HepG2 (cell line): ENCODE measurements at regions not wholly inside any gene's neighbourhood (a gene's known extent, or its start where the extent isn't known, plus 50 kb on each side); places are given as distances from the start of the nearest gene placed in this dataset.

Source experiments
- ATAC-seq: fragments of 200-7000 bp; cut with Tn5 transposase; 3 replicates; pipeline ENCODE4 v1.9.1; 2020; ENCODE audit warnings: mild to moderate bottlenecking, moderate library complexity
- BruUV-seq: library from RNA; stranded (reverse); fragments of 400-500 nt; replicated peaks from 2 replicates; lab custom pipeline; 2021; lab: Mats Ljungman, UMichigan
- CTCF ChIA-PET: fragments of 300-600 bp; formaldehyde crosslinking; extraction: SDS; loops from one replicate; lab custom pipeline; 2021; ENCODE audit warnings: low total read pairs, inconsistent platforms, low intra/inter-chr PET ratio; lab: Yijun Ruan, JAX
- POLR2A ChIA-PET: fragments of 350-600 bp; sonication (Branson Sonifier 250); formaldehyde crosslinking; loops from one replicate; lab custom pipeline; 2020; ENCODE audit warnings: antibody characterized with exemption, inconsistent platforms; lab: Yijun Ruan, JAX
- DNase-seq: peaks from one replicate; pipeline ENCODE4 v3.0.0-alpha.2; 2015; ENCODE audit warnings: low spot score
- FAIRE-seq: peaks from 3 replicates; lab custom pipeline; 2011; peaks lifted over from hg19 to GRCh38; lab: Jason Lieb, UNC
- H2AFZ ChIP-seq: one replicate; pipeline ENCODE4 v1.6.1; 2011; ENCODE audit warnings: low read length, inconsistent platforms
- H3K27ac ChIP-seq: fragments of 300-600 bp; 3 replicates; pipeline ENCODE4 v1.8.0; 2011; ENCODE audit warnings: mixed run types, mild to moderate bottlenecking, mixed read lengths, low read length, inconsistent platforms; ENCODE audit not compliant: insufficient read depth; ENCODE audit errors: extremely low read length
- H3K27me3 ChIP-seq, 2 experiments: fragments of 200-600 bp in 1 of 2; 2 replicates in 1 of 2; 3 replicates in 1 of 2; pipeline versions ENCODE4 v1.6.0 to v1.8.0; 2011; ENCODE audit warnings: low read length in 2 of 2, mild to moderate bottlenecking in 2 of 2, moderate library complexity in 2 of 2, inconsistent platforms in 1 of 2; ENCODE audit not compliant: insufficient read depth in 2 of 2, control insufficient read depth in 1 of 2
- H3K36me3 ChIP-seq, 2 experiments: fragments of 200-600 bp in 1 of 2; replicated peaks in 1 of 2; 2 replicates in 1 of 2; 3 replicates in 1 of 2; pipeline versions ENCODE4 v1.5.1 to v1.8.0; 2011; ENCODE audit warnings: low read length in 2 of 2, inconsistent platforms in 1 of 2; ENCODE audit not compliant: insufficient read depth in 2 of 2, control insufficient read depth in 1 of 2
- H3K4me1 ChIP-seq: 2 replicates; pipeline ENCODE4 v1.5.1; 2012; ENCODE audit warnings: low read length, inconsistent platforms; ENCODE audit not compliant: insufficient read depth
- H3K4me2 ChIP-seq: 2 replicates; pipeline ENCODE4 v1.6.0; 2011; ENCODE audit warnings: low read depth, low read length, inconsistent platforms
- H3K4me3 ChIP-seq, 3 experiments: fragments of 200-600 bp in 1 of 3; sonication (generic), shearing (Covaris generic) in 1 of 3; replicated peaks in 1 of 3; 2 replicates each; pipeline ENCODE4 v1.5.1; 2011 to 2016; ENCODE audit warnings: low read length in 3 of 3, inconsistent platforms in 2 of 3, low read depth in 2 of 3, mild to moderate bottlenecking in 2 of 3, control low read depth in 1 of 3, mixed read lengths in 1 of 3; ENCODE audit not compliant: insufficient read depth in 1 of 3
- H3K79me2 ChIP-seq: one replicate; pipeline ENCODE4 v1.6.1; 2011; ENCODE audit warnings: low read length, inconsistent platforms; ENCODE audit not compliant: insufficient read depth
- H3K9ac ChIP-seq: 2 replicates; pipeline ENCODE4 v1.6.0; 2011; ENCODE audit warnings: mild to moderate bottlenecking, low read depth, low read length, inconsistent platforms; ENCODE audit not compliant: insufficient read depth
- H3K9me3 ChIP-seq: 2 replicates; pipeline ENCODE4 v1.5.1; 2012; ENCODE audit warnings: mild to moderate bottlenecking, low read length
- H4K20me1 ChIP-seq: 2 replicates; pipeline ENCODE4 v1.6.0; 2011; ENCODE audit warnings: inconsistent platforms, mild to moderate bottlenecking, low read length, moderate library complexity; ENCODE audit not compliant: insufficient read depth
- AFF4 ChIP-seq: sonication (generic); formaldehyde crosslinking; IDR thresholded peaks from 2 replicates; pipeline ENCODE4 v1.4.0; 2020; ENCODE audit warnings: missing genetic modification reagents
- CSRNP1 ChIP-seq: sonication (generic); formaldehyde crosslinking; IDR thresholded peaks from 2 replicates; pipeline ENCODE4 v1.8.1; 2023; ENCODE audit warnings: mild to moderate bottlenecking, missing genetic modification reagents
- DMAP1 ChIP-seq: IDR thresholded peaks from 2 replicates; pipeline ENCODE4 v1.6.1; 2016
- ETS1 ChIP-seq: sonication (generic); formaldehyde crosslinking; IDR thresholded peaks from 2 replicates; pipeline ENCODE4 v1.4.0; 2020; ENCODE audit warnings: missing genetic modification reagents
- HIC2 ChIP-seq: sonication (generic); formaldehyde crosslinking; IDR thresholded peaks from 2 replicates; pipeline ENCODE4 v1.9.0; 2022; ENCODE audit warnings: low read depth, missing genetic modification reagents
- KLF9 ChIP-seq: IDR thresholded peaks from 2 replicates; pipeline ENCODE4 v1.6.1; 2016; ENCODE audit warnings: low read depth
- RFXAP ChIP-seq: sonication (generic); formaldehyde crosslinking; IDR thresholded peaks from 2 replicates; pipeline ENCODE4 v1.4.0; 2020; ENCODE audit warnings: missing genetic modification reagents, borderline replicate concordance
- SPEN ChIP-seq: sonication (generic); formaldehyde crosslinking; IDR thresholded peaks from 2 replicates; pipeline ENCODE4 v1.5.1; 2020; ENCODE audit warnings: low read depth, mild to moderate bottlenecking, missing genetic modification reagents
- SRSF4 ChIP-seq: fragments of 200-400 bp; formaldehyde crosslinking; IDR thresholded peaks from one replicate; pipeline ENCODE4 v1.6.1; 2018; ENCODE audit warnings: mild to moderate bottlenecking, low read depth, low read length, moderate library complexity; ENCODE audit not compliant: poor library complexity, severe bottlenecking
- ZFP37 ChIP-seq: sonication (generic); formaldehyde crosslinking; IDR thresholded peaks from 2 replicates; pipeline ENCODE4 v1.4.0; 2020; ENCODE audit warnings: missing genetic modification reagents, borderline replicate concordance
- ZNF33B ChIP-seq: sonication (generic); formaldehyde crosslinking; IDR thresholded peaks from 2 replicates; pipeline ENCODE4 v1.5.1; 2020; ENCODE audit warnings: mild to moderate bottlenecking, missing genetic modification reagents
- ZNF512 ChIP-seq: sonication (generic); formaldehyde crosslinking; IDR thresholded peaks from 2 replicates; pipeline ENCODE4 v1.4.0; 2020; ENCODE audit warnings: mild to moderate bottlenecking, missing genetic modification reagents
- ZNF549 ChIP-seq: sonication (generic); formaldehyde crosslinking; IDR thresholded peaks from 2 replicates; pipeline ENCODE4 v1.5.0; 2020; ENCODE audit warnings: missing genetic modification reagents
- in situ Hi-C: cut with HindIII; loops from 2 replicates; pipeline ENCODE4 v1.10.0; 2017; ENCODE audit warnings: low pct_unique_long_range_greater_than_20kb; ENCODE audit not compliant: extremely low pct_ligation_motif_present
- intact Hi-C: fragments of 100-400 bp; cut with micrococcal nuclease; formaldehyde crosslinking; loops from one replicate; pipeline ENCODE4 v1.10.0; 2022; ENCODE audit not compliant: unreplicated experiment

GRCh38 chr4:71974681-71975080, 57.1 kb upstream of the NPFFR2 start (continued):
- TF ChIP-seq ETS1: no peak
- TF ChIP-seq HIC2: no peak
- TF ChIP-seq ZNF549 (CRISPR knock-in tag): no peak
- TF ChIP-seq SPEN (CRISPR knock-in tag): no peak
- TF ChIP-seq AFF4 (CRISPR knock-in tag): no peak
- TF ChIP-seq, all 625 proteins: peak for 0

GRCh38 chr4:71976523-71976922, 55.3 kb upstream of the NPFFR2 start:
- no TSS peak for BruUV-seq
- in situ Hi-C loops: no loop called here
- CTCF ChIA-PET: no interaction called here
- Histone ChIP-seq H3K27ac (no peak overlapping the region), H3K36me3 (no peaks in the 10 kb centered on the region), H3K27me3 (no peaks in the 10 kb centered on the region), H3K4me3 (no peak overlapping the region), H3K79me2 (no peaks in the 10 kb centered on the region), H2AFZ (no peak overlapping the region), H3K9me3 (peaks cover 55% of the 10 kb centered on the region), H4K20me1 (no peaks in the 10 kb centered on the region), H3K4me1 (no peaks in the 10 kb centered on the region), H3K4me2 (no peak overlapping the region), H3K9ac (no peak overlapping the region)
- no peak for ATAC-seq
- POLR2A ChIA-PET: no interaction called here
- intact Hi-C loops: no loop called here
- no peak for DNase-seq
- FAIRE-seq: no peak
- TF ChIP-seq ZNF512 (no peak), CSRNP1 (no peak), DMAP1 (CRISPR knock-in tag) (no peak), KLF9 (no peak), RFXAP (no peak), ZFP37 (no peak), ZNF33B (CRISPR knock-in tag) (no peak), SRSF4 (no peak)
